Fibroblast of lung (primary cell): ENCODE measurements at regions not wholly inside any gene's neighbourhood (a gene's known extent, or its start where the extent isn't known, plus 50 kb on each side); places are given as distances from the start of the nearest gene placed in this dataset.

ENCODE experiments used
- DNase-seq, 2 donors: peaks; one replicate each; pipeline versions ENCODE4 v3.0.0 to v3.0.0-alpha.2; 2010; ENCODE audit warnings: low read depth in 2 of 2
- H2AFZ ChIP-seq: 2 replicates; pipeline ENCODE4 v1.5.1; 2012; ENCODE audit warnings: low read length, control low read depth, inconsistent platforms
- H3K27ac ChIP-seq: 2 replicates; pipeline ENCODE4 v1.5.1; 2011; ENCODE audit warnings: low read length, control low read depth; ENCODE audit not compliant: insufficient read depth
- H3K27me3 ChIP-seq: 2 replicates; pipeline ENCODE4 v1.5.1; 2011; ENCODE audit warnings: mild to moderate bottlenecking, low read length; ENCODE audit not compliant: control insufficient read depth, insufficient read depth
- H3K36me3 ChIP-seq: 2 replicates; pipeline ENCODE4 v1.5.1; 2011; ENCODE audit warnings: low read length; ENCODE audit not compliant: control insufficient read depth, insufficient read depth
- H3K4me1 ChIP-seq: 2 replicates; pipeline ENCODE4 v1.5.1; 2011; ENCODE audit warnings: low read length; ENCODE audit not compliant: control insufficient read depth, insufficient read depth; ENCODE audit errors: extremely low read depth
- H3K4me2 ChIP-seq: 2 replicates; pipeline ENCODE4 v1.5.1; 2011; ENCODE audit warnings: low read length, control low read depth; ENCODE audit not compliant: insufficient read depth; ENCODE audit errors: extremely low read depth
- H3K4me3 ChIP-seq, 4 experiments: fragments of 200-600 bp in 1 of 4; sonication (generic) in 1 of 4; replicated peaks in 1 of 4; 2 replicates each; pipeline ENCODE4 v1.5.1; 2011 to 2016; ENCODE audit warnings: low read length in 4 of 4, low read depth in 3 of 4, mild to moderate bottlenecking in 3 of 4, control low read depth in 2 of 4, inconsistent platforms in 1 of 4, mixed read lengths in 1 of 4; ENCODE audit not compliant: insufficient read depth in 1 of 4; ENCODE audit errors: control extremely low read depth in 1 of 4
- H3K79me2 ChIP-seq: 2 replicates; pipeline ENCODE4 v1.5.1; 2012; ENCODE audit warnings: mild to moderate bottlenecking, low read length, inconsistent platforms; ENCODE audit not compliant: control insufficient read depth, insufficient read depth
- H3K9ac ChIP-seq: 2 replicates; pipeline ENCODE4 v1.5.1; 2011; ENCODE audit warnings: mild to moderate bottlenecking, low read length, control low read depth; ENCODE audit not compliant: insufficient read depth
- H3K9me3 ChIP-seq: 2 replicates; pipeline ENCODE4 v1.5.1; 2012; ENCODE audit warnings: low read depth, low read length; ENCODE audit not compliant: control insufficient read depth, insufficient read depth
- H4K20me1 ChIP-seq: 2 replicates; pipeline ENCODE4 v1.5.1; 2011; ENCODE audit warnings: low read length; ENCODE audit not compliant: control insufficient read depth, insufficient read depth; ENCODE audit errors: extremely low read depth
- EZH2 ChIP-seq: IDR thresholded peaks from 2 replicates; pipeline ENCODE4 v1.5.1; 2012; ENCODE audit warnings: low read length, control low read depth, mild to moderate bottlenecking; ENCODE audit errors: missing control alignments
- TF ChIP-seq, protein P1 (sequence below), 2 donors: IDR thresholded peaks in 1 of 2; conservative IDR thresholded peaks in 1 of 2; 1 replicate in 1 of 2; 2 replicates in 1 of 2; pipeline ENCODE4 v1.5.1; 2011 to 2012; ENCODE audit warnings: low read length in 2 of 2, control low read depth in 1 of 2, inconsistent platforms in 1 of 2, low read depth in 1 of 2, mild to moderate bottlenecking in 1 of 2

DNA sequence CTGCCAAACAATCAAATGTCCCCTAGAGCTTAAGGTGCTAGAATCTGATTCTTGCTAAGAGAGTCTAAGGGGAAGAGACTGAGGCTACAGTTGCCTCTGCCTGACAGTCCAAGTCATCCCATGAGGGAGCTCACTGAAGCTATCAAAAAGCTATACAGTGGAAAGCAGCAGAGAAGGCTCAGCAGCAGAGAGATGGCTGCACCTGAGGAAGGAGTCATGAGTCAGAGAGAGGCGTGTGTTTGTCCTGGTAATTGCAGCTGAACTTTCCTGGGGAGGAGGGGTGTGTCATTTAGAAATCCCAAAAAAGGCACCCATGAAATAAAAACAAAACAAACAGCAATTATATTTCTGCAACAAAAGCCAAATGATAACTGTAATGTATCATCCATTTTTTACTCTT lies 305.2 kb upstream of the UBE2E3 start:
- DNase-seq = no peak
- Histone ChIP-seq H3K27ac (no peak overlapping the region), H3K9me3 (no peaks in the 10 kb centered on the region), H3K4me1 (no peaks in the 10 kb centered on the region), H4K20me1 (no peaks in the 10 kb centered on the region), H3K36me3 (no peaks in the 10 kb centered on the region), H3K4me2 (no peak overlapping the region), H3K9ac (no peak overlapping the region), H2AFZ (no peak overlapping the region), H3K79me2 (no peaks in the 10 kb centered on the region), H3K27me3 (no peaks in the 10 kb centered on the region), H3K4me3 (no peak overlapping the region)
- TF ChIP-seq EZH2 = no peak
- TF ChIP-seq, protein P1, sequence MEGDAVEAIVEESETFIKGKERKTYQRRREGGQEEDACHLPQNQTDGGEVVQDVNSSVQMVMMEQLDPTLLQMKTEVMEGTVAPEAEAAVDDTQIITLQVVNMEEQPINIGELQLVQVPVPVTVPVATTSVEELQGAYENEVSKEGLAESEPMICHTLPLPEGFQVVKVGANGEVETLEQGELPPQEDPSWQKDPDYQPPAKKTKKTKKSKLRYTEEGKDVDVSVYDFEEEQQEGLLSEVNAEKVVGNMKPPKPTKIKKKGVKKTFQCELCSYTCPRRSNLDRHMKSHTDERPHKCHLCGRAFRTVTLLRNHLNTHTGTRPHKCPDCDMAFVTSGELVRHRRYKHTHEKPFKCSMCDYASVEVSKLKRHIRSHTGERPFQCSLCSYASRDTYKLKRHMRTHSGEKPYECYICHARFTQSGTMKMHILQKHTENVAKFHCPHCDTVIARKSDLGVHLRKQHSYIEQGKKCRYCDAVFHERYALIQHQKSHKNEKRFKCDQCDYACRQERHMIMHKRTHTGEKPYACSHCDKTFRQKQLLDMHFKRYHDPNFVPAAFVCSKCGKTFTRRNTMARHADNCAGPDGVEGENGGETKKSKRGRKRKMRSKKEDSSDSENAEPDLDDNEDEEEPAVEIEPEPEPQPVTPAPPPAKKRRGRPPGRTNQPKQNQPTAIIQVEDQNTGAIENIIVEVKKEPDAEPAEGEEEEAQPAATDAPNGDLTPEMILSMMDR (conservative IDR thresholded peaks at IDR 0.05 in 1 of 2, IDR thresholded peaks at IDR 0.05 in 1 of 2; ENCODE audit: low read depth in 1 of 2, low read length in 2 of 2) = no peak

DNA sequence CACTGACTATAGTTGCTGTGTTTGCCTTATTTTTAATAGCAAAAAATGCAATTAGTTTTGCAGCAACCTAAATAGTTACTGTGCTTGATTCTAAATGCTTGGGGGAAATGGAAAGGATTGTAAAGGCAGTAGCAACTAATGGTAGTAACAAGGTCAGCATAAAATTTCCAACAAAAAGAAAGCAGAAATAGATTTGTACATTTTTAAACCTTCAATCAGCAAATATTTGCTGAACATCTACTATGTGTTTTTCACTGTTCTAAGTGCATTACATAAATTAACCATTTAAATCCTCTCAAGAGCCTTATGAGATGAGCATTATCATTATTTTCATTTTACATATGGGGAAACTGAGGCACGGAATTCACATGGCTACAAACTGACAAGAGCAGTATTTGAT lies 308.0 kb upstream of the UBE2E3 start:
- Histone ChIP-seq H4K20me1 (no peaks in the 10 kb centered on the region), H3K36me3 (no peaks in the 10 kb centered on the region), H3K79me2 (no peaks in the 10 kb centered on the region), H2AFZ (no peak overlapping the region), H3K9me3 (no peaks in the 10 kb centered on the region), H3K27ac (no peak overlapping the region), H3K4me3 (no peak overlapping the region), H3K27me3 (no peaks in the 10 kb centered on the region), H3K4me2 (no peak overlapping the region), H3K9ac (no peak overlapping the region), H3K4me1 (no peaks in the 10 kb centered on the region)
- TF ChIP-seq EZH2 = no peak
- TF ChIP-seq, protein P1 (conservative IDR thresholded peaks at IDR 0.05 in 1 of 2, IDR thresholded peaks at IDR 0.05 in 1 of 2; ENCODE audit: low read depth in 1 of 2, low read length in 2 of 2) = no peak
- DNase-seq = no peak

DNA sequence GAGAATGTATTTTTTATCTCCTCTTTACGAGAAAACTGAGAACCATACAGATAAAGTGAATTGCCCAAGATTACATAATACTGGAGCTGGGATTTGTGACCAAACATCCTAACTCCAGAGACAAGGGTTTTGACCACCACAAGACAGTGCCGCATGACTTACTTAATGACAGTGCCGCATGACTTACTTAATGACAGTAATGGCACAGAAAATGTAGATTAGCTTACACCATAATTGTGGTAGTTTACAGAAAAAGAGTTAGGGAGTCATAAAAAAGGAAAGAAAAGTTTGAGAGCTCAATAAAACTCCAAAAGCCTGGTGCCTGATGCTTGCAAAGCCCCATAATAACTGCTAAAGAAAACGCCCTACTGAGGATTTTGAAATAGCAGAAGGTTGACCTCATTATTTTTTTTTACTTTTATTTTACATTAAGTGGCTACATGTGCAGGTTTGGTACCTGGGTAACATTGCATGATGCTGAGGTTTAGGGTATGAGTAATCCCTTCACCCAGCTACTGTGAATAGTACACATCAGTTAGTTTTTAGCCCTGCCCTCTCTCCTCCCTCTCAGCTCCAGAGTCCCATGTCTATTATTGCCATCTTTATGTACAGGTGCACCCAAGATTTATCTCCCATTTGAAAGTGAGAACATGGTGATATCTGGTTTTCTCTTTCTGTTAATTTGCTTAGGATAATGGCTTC lies 310.0 kb upstream of the UBE2E3 start:
- TF ChIP-seq, protein P1 (conservative IDR thresholded peaks at IDR 0.05 in 1 of 2, IDR thresholded peaks at IDR 0.05 in 1 of 2; ENCODE audit: low read depth in 1 of 2, low read length in 2 of 2) = no peak
- no peak for TF ChIP-seq EZH2

More for the DNA sequence above, 310.0 kb upstream of the UBE2E3 start:
- Histone ChIP-seq H3K27me3 (no peaks in the 10 kb centered on the region), H2AFZ (no peak overlapping the region), H3K36me3 (no peaks in the 10 kb centered on the region), H3K4me3 (no peak overlapping the region), H3K4me2 (no peak overlapping the region), H3K27ac (no peak overlapping the region), H3K79me2 (no peaks in the 10 kb centered on the region), H4K20me1 (no peaks in the 10 kb centered on the region), H3K9ac (no peak overlapping the region), H3K4me1 (no peaks in the 10 kb centered on the region), H3K9me3 (no peaks in the 10 kb centered on the region)
- no peak for DNase-seq
